Neuronal stem cell (in vitro differentiated cells): ENCODE measurements at regions not wholly inside any gene's neighbourhood (a gene's known extent, or its start where the extent isn't known, plus 50 kb on each side); places are given as distances from the start of the nearest gene placed in this dataset.
"Not testable (repeated sequence)": the region's sequence is repeated elsewhere in the genome, so short reads cannot be mapped to it uniquely, and the experiment has no call there.

ENCODE experiments used
- DNase-seq: peaks from one replicate; pipeline ENCODE4 v3.0.0-alpha.2; 2013; ENCODE audit warnings: low spot score
- H2AFZ ChIP-seq: one replicate; pipeline ENCODE4 v1.6.1; 2013; ENCODE audit warnings: mild to moderate bottlenecking, low read length, inconsistent platforms
- H2AK5ac ChIP-seq: 2 replicates; pipeline ENCODE4 v1.6.1; 2013; ENCODE audit warnings: low read depth, mild to moderate bottlenecking, inconsistent platforms, low read length, moderate library complexity, mixed read lengths
- H2BK120ac ChIP-seq: 2 replicates; pipeline ENCODE4 v1.6.1; 2013; ENCODE audit warnings: low read depth, mild to moderate bottlenecking, inconsistent platforms, low read length, moderate library complexity, mixed read lengths
- H2BK12ac ChIP-seq: one replicate; pipeline ENCODE4 v1.6.1; 2013; ENCODE audit warnings: low read length, inconsistent platforms
- H2BK15ac ChIP-seq: 2 replicates; pipeline ENCODE4 v1.6.1; 2013; ENCODE audit warnings: mild to moderate bottlenecking, low read length, inconsistent platforms, mixed read lengths
- H2BK5ac ChIP-seq: one replicate; pipeline ENCODE4 v1.6.1; 2013; ENCODE audit warnings: inconsistent platforms, mild to moderate bottlenecking, low read length, moderate library complexity
- H3K14ac ChIP-seq: one replicate; pipeline ENCODE4 v1.6.1; 2013; ENCODE audit warnings: low read length, inconsistent platforms
- H3K18ac ChIP-seq: 2 replicates; pipeline ENCODE4 v1.6.1; 2013; ENCODE audit warnings: low read length, inconsistent platforms
- H3K23ac ChIP-seq: 2 replicates; pipeline ENCODE4 v1.6.1; 2013; ENCODE audit warnings: low read depth, mild to moderate bottlenecking, mixed read lengths, low read length, inconsistent platforms; ENCODE audit not compliant: poor library complexity
- H3K27ac ChIP-seq: replicated peaks from 3 replicates; pipeline ENCODE4 v1.5.1; 2013; ENCODE audit warnings: low read length, inconsistent platforms
- H3K27me3 ChIP-seq, 3 experiments: 2 replicates each; pipeline ENCODE4 v1.6.1; 2013; ENCODE audit warnings: low read length in 3 of 3, mild to moderate bottlenecking in 2 of 3, inconsistent platforms in 1 of 3, low read depth in 1 of 3, mixed read lengths in 1 of 3, moderate library complexity in 1 of 3; ENCODE audit not compliant: control insufficient read depth in 3 of 3, insufficient read depth in 3 of 3
- H3K36me3 ChIP-seq, 2 donors: replicated peaks in 1 of 2; 2 replicates each; pipeline ENCODE4 v1.6.1; 2013; ENCODE audit warnings: low read length in 2 of 2; ENCODE audit not compliant: control insufficient read depth in 2 of 2, insufficient read depth in 2 of 2
- H3K4ac ChIP-seq: 2 replicates; pipeline ENCODE4 v1.6.1; 2013; ENCODE audit warnings: inconsistent platforms, mild to moderate bottlenecking, low read length, moderate library complexity
- H3K4me1 ChIP-seq, 2 donors: 1 replicate in 1 of 2; 2 replicates in 1 of 2; pipeline ENCODE4 v1.6.1; 2013; ENCODE audit warnings: low read length in 2 of 2, low read depth in 1 of 2; ENCODE audit not compliant: control insufficient read depth in 2 of 2, insufficient read depth in 1 of 2
- H3K4me2 ChIP-seq: one replicate; pipeline ENCODE4 v1.6.1; 2013; ENCODE audit warnings: mild to moderate bottlenecking, low read length, inconsistent platforms; ENCODE audit not compliant: insufficient read depth, poor library complexity, severe bottlenecking
- H3K4me3 ChIP-seq, 2 donors: 2 replicates each; pipeline ENCODE4 v1.5.1; 2013; ENCODE audit warnings: low read length in 2 of 2, mild to moderate bottlenecking in 2 of 2, inconsistent platforms in 1 of 2, moderate library complexity in 1 of 2
- H3K79me1 ChIP-seq: one replicate; pipeline ENCODE4 v1.6.1; 2013; ENCODE audit warnings: low read depth, mild to moderate bottlenecking, inconsistent platforms, low read length, moderate library complexity
- H3K9ac ChIP-seq: one replicate; pipeline ENCODE4 v1.6.1; 2013; ENCODE audit warnings: mild to moderate bottlenecking, low read depth, low read length, inconsistent platforms; ENCODE audit not compliant: poor library complexity
- H3K9me3 ChIP-seq, 2 donors: replicated peaks in 1 of 2; 2 replicates each; pipeline versions ENCODE3 to v1.6.1; 2013; ENCODE audit warnings: low read length in 2 of 2, mild to moderate bottlenecking in 2 of 2, inconsistent platforms in 1 of 2, low read depth in 1 of 2, mixed read lengths in 1 of 2, moderate library complexity in 1 of 2; ENCODE audit not compliant: control insufficient read depth in 2 of 2, insufficient read depth in 1 of 2
- H4K8ac ChIP-seq: one replicate; pipeline ENCODE4 v1.6.1; 2013; ENCODE audit warnings: low read depth, mild to moderate bottlenecking, inconsistent platforms, low read length, moderate library complexity
- H4K91ac ChIP-seq: one replicate; pipeline ENCODE4 v1.6.1; 2013; ENCODE audit warnings: low read length, low read depth, mild to moderate bottlenecking, inconsistent platforms; ENCODE audit not compliant: poor library complexity
- WGBS, 2 donors: extraction: QIAGEN DNeasy Blood & Tissue Kit; methylation state at CpG; one replicate each; pipeline ENCODE4 v1.1.7; 2013; ENCODE audit warnings: missing lambda C conversion rate in 2 of 2, mixed read lengths in 1 of 2; ENCODE audit not compliant: insufficient read length in 2 of 2, insufficient replicate concordance in 1 of 2; ENCODE audit errors: extremely low coverage in 2 of 2; 5-methylcytosine and 5-hydroxymethylcytosine counted together

GRCh38 chr21:14740116-14740515, 194.0 kb upstream of the SAMSN1 start:
- no peak for DNase-seq

DNA sequence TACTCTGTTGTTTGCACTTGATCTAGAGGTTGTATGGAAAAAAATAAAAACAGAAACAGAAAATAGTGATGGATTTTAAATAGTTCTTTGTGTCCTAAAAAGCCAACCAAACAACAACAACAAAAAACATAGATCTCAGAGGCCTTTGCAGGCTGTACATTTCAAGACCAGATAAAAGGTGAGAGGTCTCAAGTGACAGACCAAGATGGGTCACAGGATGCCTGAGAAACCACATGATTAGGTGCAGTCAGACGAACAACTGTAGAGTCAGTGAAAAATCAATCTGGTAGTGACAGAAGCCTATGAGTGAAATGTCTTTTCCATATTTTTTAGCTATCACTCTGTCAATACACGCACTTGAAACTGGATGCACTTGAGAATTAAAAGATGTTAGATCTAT, 193.5 kb upstream of the SAMSN1 start:
- no peak for DNase-seq
- Histone ChIP-seq H3K18ac (no peak overlapping the region), H3K23ac (no peak overlapping the region), H3K4me3 (no peak overlapping the region), H3K36me3 (no peaks in the 10 kb centered on the region), H3K79me1 (no peaks in the 10 kb centered on the region), H2BK15ac (no peak overlapping the region), H2BK120ac (no peak overlapping the region), H3K9ac (no peak overlapping the region), H3K4me1 (no peaks in the 10 kb centered on the region), H3K27ac (no peak overlapping the region), H4K91ac (no peak overlapping the region), H2BK5ac (no peak overlapping the region), H3K14ac (no peak overlapping the region), H3K4ac (no peak overlapping the region), H3K4me2 (no peak overlapping the region), H2AK5ac (no peak overlapping the region), H2BK12ac (no peak overlapping the region), H3K9me3 (no peaks in the 10 kb centered on the region), H4K8ac (no peak overlapping the region), H3K27me3 (no peaks in the 10 kb centered on the region), H2AFZ (no peak overlapping the region)
- WGBS, 2 donors = no CpG with 5 or more reads among the region's 2 CpGs

More at GRCh38 chr21:14740116-14740515, 194.0 kb upstream of the SAMSN1 start:
- no peaks in the 10 kb centered on the region for H3K9me3 ChIP-seq
- no peak overlapping the region for H2BK12ac ChIP-seq
- H3K18ac ChIP-seq = no peak overlapping the region
- no peak overlapping the region for H4K8ac ChIP-seq
- H3K4me1 ChIP-seq = no peaks in the 10 kb centered on the region
- no peak overlapping the region for H3K23ac ChIP-seq
- H3K27ac ChIP-seq = no peak overlapping the region
- H3K36me3 ChIP-seq = no peaks in the 10 kb centered on the region
- no peak overlapping the region for H2BK5ac ChIP-seq
- no peak overlapping the region for H3K9ac ChIP-seq
- H3K27me3 ChIP-seq = no peaks in the 10 kb centered on the region
- H4K91ac ChIP-seq = no peak overlapping the region
- no peak overlapping the region for H3K14ac ChIP-seq
- H3K4me3 ChIP-seq = no peak overlapping the region
- H2BK15ac ChIP-seq = no peak overlapping the region
- no CpG with 5 or more reads among the region's 3 CpGs for WGBS, 2 donors
- H3K4ac ChIP-seq = no peak overlapping the region
- H2BK120ac ChIP-seq = no peak overlapping the region
- no peak overlapping the region for H2AFZ ChIP-seq
- H3K4me2 ChIP-seq = no peak overlapping the region
- no peak overlapping the region for H2AK5ac ChIP-seq
- no peaks in the 10 kb centered on the region for H3K79me1 ChIP-seq

- not testable (repeated sequence) for H3K27me3 ChIP-seq, H2AFZ ChIP-seq, H2BK5ac ChIP-seq, H3K27ac ChIP-seq, H4K8ac ChIP-seq, H3K9me3 ChIP-seq, H3K36me3 ChIP-seq, H3K9ac ChIP-seq, H4K91ac ChIP-seq, H2BK120ac ChIP-seq, H3K4me3 ChIP-seq, H3K14ac ChIP-seq, H3K18ac ChIP-seq, H3K79me1 ChIP-seq, H2BK15ac ChIP-seq, H2AK5ac ChIP-seq, H3K4ac ChIP-seq, H2BK12ac ChIP-seq, H3K4me2 ChIP-seq, H3K23ac ChIP-seq, H3K4me1 ChIP-seq, DNase-seq
- WGBS, 2 donors = no CpG with 5 or more reads among the region's 3 CpGs
These were observed 192.5 kb upstream of the SAMSN1 start for GRCh38 chr21:14738576-14738975.

DNA sequence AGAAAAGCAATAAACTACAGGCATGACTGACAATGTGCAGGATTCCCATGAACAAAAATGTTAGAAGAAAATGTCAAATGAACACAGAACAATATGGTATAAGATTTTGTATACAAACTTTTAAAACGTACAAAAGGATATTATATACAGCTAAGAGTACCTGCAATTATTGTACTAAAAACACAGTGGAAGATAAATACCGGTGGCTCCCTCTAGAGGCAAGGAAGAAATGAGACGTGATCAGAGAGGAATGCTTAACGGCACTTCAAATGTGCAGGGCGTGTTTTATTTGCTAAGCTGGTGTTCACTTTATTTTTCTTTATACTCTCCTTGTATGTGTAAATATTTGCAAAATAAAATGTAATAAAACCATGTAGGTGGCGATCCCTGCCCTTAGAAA, 191.8 kb upstream of the SAMSN1 start:
- peak; percentile 5 for DNase-seq
- H3K27me3 ChIP-seq = no peaks in the 10 kb centered on the region
- no peak overlapping the region for H3K18ac ChIP-seq

More for the DNA sequence above, 191.8 kb upstream of the SAMSN1 start:
- no peak overlapping the region for H3K23ac ChIP-seq
- H2BK120ac ChIP-seq = no peak overlapping the region
- no peak overlapping the region for H2AFZ ChIP-seq
- H3K14ac ChIP-seq = no peak overlapping the region
- no peak overlapping the region for H4K8ac ChIP-seq
- no peak overlapping the region for H4K91ac ChIP-seq
- H2AK5ac ChIP-seq = no peak overlapping the region
- no CpG with 5 or more reads among the region's 6 CpGs for WGBS, 2 donors
- no peak overlapping the region for H3K27ac ChIP-seq
- no peak overlapping the region for H2BK15ac ChIP-seq
- H3K9me3 ChIP-seq = no peaks in the 10 kb centered on the region
- H3K79me1 ChIP-seq = no peaks in the 10 kb centered on the region
- no peak overlapping the region for H3K4me2 ChIP-seq
- no peak overlapping the region for H2BK12ac ChIP-seq
- no peak overlapping the region for H3K4ac ChIP-seq
- no peak overlapping the region for H2BK5ac ChIP-seq
- no peak overlapping the region for H3K4me3 ChIP-seq
- no peak overlapping the region for H3K9ac ChIP-seq
- H3K4me1 ChIP-seq = no peaks in the 10 kb centered on the region
- H3K36me3 ChIP-seq = no peaks in the 10 kb centered on the region
